ENCODE measurements at regions not wholly inside any gene's neighbourhood (a gene's known extent, or its start where the extent isn't known, plus 50 kb on each side); places are given as distances from the start of the nearest gene placed in this dataset.

DNA sequence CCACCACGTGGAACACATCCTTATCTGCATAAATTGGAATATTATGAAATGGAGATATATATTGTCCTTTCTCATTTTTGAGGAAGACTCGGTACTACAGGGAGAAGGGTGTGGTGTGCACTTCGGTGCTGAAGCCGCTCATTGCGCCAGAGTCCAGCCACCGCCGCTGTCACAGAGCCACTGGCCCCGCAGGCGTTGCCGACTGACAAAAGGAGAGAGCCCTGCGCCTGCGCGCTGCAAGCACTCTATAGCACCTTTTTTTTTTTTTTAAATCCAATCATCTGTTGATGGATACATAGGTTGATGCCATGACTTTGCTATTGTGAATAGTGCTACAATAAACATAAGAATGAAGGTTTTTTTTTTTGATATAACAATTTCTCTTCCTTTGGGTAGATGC is 130.0 kb upstream of the TBC1D5 start (continued):
- TF ChIP-seq, protein P1, sequence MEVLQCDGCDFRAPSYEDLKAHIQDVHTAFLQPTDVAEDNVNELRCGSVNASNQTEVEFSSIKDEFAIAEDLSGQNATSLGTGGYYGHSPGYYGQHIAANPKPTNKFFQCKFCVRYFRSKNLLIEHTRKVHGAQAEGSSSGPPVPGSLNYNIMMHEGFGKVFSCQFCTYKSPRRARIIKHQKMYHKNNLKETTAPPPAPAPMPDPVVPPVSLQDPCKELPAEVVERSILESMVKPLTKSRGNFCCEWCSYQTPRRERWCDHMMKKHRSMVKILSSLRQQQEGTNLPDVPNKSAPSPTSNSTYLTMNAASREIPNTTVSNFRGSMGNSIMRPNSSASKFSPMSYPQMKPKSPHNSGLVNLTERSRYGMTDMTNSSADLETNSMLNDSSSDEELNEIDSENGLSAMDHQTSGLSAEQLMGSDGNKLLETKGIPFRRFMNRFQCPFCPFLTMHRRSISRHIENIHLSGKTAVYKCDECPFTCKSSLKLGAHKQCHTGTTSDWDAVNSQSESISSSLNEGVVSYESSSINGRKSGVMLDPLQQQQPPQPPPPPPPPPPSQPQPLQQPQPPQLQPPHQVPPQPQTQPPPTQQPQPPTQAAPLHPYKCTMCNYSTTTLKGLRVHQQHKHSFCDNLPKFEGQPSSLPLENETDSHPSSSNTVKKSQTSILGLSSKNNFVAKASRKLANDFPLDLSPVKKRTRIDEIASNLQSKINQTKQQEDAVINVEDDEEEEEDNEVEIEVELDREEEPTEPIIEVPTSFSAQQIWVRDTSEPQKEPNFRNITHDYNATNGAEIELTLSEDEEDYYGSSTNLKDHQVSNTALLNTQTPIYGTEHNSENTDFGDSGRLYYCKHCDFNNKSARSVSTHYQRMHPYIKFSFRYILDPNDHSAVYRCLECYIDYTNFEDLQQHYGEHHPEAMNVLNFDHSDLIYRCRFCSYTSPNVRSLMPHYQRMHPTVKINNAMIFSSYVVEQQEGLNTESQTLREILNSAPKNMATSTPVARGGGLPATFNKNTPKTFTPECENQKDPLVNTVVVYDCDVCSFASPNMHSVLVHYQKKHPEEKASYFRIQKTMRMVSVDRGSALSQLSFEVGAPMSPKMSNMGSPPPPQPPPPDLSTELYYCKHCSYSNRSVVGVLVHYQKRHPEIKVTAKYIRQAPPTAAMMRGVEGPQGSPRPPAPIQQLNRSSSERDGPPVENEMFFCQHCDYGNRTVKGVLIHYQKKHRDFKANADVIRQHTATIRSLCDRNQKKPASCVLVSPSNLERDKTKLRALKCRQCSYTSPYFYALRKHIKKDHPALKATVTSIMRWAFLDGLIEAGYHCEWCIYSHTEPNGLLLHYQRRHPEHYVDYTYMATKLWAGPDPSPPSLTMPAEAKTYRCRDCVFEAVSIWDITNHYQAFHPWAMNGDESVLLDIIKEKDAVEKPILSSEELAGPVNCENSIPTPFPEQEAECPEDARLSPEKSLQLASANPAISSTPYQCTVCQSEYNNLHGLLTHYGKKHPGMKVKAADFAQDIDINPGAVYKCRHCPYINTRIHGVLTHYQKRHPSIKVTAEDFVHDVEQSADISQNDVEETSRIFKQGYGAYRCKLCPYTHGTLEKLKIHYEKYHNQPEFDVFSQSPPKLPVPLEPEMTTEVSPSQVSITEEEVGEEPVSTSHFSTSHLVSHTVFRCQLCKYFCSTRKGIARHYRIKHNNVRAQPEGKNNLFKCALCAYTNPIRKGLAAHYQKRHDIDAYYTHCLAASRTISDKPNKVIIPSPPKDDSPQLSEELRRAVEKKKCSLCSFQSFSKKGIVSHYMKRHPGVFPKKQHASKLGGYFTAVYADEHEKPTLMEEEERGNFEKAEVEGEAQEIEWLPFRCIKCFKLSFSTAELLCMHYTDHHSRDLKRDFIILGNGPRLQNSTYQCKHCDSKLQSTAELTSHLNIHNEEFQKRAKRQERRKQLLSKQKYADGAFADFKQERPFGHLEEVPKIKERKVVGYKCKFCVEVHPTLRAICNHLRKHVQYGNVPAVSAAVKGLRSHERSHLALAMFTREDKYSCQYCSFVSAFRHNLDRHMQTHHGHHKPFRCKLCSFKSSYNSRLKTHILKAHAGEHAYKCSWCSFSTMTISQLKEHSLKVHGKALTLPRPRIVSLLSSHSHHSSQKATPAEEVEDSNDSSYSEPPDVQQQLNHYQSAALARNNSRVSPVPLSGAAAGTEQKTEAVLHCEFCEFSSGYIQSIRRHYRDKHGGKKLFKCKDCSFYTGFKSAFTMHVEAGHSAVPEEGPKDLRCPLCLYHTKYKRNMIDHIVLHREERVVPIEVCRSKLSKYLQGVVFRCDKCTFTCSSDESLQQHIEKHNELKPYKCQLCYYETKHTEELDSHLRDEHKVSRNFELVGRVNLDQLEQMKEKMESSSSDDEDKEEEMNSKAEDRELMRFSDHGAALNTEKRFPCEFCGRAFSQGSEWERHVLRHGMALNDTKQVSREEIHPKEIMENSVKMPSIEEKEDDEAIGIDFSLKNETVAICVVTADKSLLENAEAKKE (CRISPR knock-in tag; IDR thresholded peaks at IDR 0.05) = no peak
- no peak for TF ChIP-seq CREB1 (CRISPR knock-in tag; IDR thresholded peaks at IDR 0.05; ENCODE audit: low read depth)
- no peak for TF ChIP-seq POLR2AphosphoS5 (IDR thresholded peaks at IDR 0.05; ENCODE audit: low read depth)
- TF ChIP-seq JUNB (IDR thresholded peaks at IDR 0.05; ENCODE audit: unreplicated experiment) = no peak
- TF ChIP-seq NANOG (IDR thresholded peaks at IDR 0.05; ENCODE audit: borderline replicate concordance) = no peak
- no peak for TF ChIP-seq EZH2phosphoT487 (IDR thresholded peaks at IDR 0.05; ENCODE audit: unreplicated experiment)

DNA sequence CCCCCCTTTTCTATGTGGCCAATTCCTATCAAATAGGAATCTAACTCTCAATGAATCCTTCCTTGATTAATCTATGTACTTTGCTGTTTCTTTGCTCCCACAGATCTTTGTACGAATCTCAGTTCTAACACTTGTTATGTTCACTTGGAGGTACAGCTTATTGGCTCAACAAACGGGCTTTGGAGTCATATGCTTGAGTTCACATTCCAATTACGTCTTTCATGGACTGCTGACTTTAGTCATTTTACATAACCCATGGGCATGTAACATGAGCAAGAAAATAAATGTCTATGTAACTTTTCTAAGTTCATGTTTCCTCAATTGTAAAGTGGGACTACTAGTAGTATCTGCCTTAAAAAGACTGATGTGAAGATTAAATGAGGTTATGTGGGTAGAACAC is 123.2 kb upstream of the TBC1D5 start:
- ATAC-seq (no peak), DNase-seq (ENCODE audit: low spot score) (no peak)
- Histone ChIP-seq H3K4me3 (no peak overlapping the region), H2AFZ (no peak overlapping the region), H3K79me2 (replicated peaks; ENCODE audit: insufficient read depth) (peaks cover 31% of the 10 kb centered on the region), H4K20me1 (replicated peaks; ENCODE audit: insufficient read depth) (no peaks in the 10 kb centered on the region), H3K4me1 (ENCODE audit: insufficient read depth) (no peaks in the 10 kb centered on the region), H3K27ac (ENCODE audit: low read depth) (no peak overlapping the region), H3K9me2 (ENCODE audit: insufficient read depth) (peaks cover 9% of the 10 kb centered on the region; the same call in 1 of the 2 replicates), H3F3A (replicated peaks; ENCODE audit: low read depth) (no peaks in the 10 kb centered on the region), H3K4me2 (no peak overlapping the region), H3K27me3 (ENCODE audit: insufficient read depth) (no peaks in the 10 kb centered on the region), H3K36me3 (ENCODE audit: insufficient read depth) (no peaks in the 10 kb centered on the region)
- Mint-ChIP-seq H3K27ac (no peak overlapping the region), H3K36me3 (ENCODE audit: low read depth) (peaks cover 13% of the 10 kb centered on the region), H3K4me3 (no peak overlapping the region), H3K9me3 (peaks cover 18% of the 10 kb centered on the region; the same call in 2 of the 3 replicates), H3K4me1 (peaks cover 3% of the 10 kb centered on the region; the same call in 2 of the 3 replicates), H3K27me3 (ENCODE audit: insufficient read depth, low read depth, poor library complexity) (peaks cover 2% of the 10 kb centered on the region)
- TF ChIP-seq ZNF331 (CRISPR knock-in tag; IDR thresholded peaks at IDR 0.05; ENCODE audit: low read depth) = no peak
- TF ChIP-seq JUNB (IDR thresholded peaks at IDR 0.05; ENCODE audit: unreplicated experiment) = no peak
- no peak for TF ChIP-seq POLR2AphosphoS5 (IDR thresholded peaks at IDR 0.05; ENCODE audit: low read depth)
- TF ChIP-seq, protein P2, sequence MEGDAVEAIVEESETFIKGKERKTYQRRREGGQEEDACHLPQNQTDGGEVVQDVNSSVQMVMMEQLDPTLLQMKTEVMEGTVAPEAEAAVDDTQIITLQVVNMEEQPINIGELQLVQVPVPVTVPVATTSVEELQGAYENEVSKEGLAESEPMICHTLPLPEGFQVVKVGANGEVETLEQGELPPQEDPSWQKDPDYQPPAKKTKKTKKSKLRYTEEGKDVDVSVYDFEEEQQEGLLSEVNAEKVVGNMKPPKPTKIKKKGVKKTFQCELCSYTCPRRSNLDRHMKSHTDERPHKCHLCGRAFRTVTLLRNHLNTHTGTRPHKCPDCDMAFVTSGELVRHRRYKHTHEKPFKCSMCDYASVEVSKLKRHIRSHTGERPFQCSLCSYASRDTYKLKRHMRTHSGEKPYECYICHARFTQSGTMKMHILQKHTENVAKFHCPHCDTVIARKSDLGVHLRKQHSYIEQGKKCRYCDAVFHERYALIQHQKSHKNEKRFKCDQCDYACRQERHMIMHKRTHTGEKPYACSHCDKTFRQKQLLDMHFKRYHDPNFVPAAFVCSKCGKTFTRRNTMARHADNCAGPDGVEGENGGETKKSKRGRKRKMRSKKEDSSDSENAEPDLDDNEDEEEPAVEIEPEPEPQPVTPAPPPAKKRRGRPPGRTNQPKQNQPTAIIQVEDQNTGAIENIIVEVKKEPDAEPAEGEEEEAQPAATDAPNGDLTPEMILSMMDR (conservative IDR thresholded peaks at IDR 0.05; ENCODE audit: low read depth in 2 of 2) = no peak
- no peak for TF ChIP-seq ZNF114 (CRISPR knock-in tag; IDR thresholded peaks at IDR 0.05)
- no peak for TF ChIP-seq CREB1 (CRISPR knock-in tag; IDR thresholded peaks at IDR 0.05; ENCODE audit: low read depth)
- no peak for TF ChIP-seq EZH2phosphoT487 (IDR thresholded peaks at IDR 0.05; ENCODE audit: unreplicated experiment)
- no peak for TF ChIP-seq STAT1 (IDR thresholded peaks at IDR 0.05; ENCODE audit: unreplicated experiment)
- TF ChIP-seq, protein P3, sequence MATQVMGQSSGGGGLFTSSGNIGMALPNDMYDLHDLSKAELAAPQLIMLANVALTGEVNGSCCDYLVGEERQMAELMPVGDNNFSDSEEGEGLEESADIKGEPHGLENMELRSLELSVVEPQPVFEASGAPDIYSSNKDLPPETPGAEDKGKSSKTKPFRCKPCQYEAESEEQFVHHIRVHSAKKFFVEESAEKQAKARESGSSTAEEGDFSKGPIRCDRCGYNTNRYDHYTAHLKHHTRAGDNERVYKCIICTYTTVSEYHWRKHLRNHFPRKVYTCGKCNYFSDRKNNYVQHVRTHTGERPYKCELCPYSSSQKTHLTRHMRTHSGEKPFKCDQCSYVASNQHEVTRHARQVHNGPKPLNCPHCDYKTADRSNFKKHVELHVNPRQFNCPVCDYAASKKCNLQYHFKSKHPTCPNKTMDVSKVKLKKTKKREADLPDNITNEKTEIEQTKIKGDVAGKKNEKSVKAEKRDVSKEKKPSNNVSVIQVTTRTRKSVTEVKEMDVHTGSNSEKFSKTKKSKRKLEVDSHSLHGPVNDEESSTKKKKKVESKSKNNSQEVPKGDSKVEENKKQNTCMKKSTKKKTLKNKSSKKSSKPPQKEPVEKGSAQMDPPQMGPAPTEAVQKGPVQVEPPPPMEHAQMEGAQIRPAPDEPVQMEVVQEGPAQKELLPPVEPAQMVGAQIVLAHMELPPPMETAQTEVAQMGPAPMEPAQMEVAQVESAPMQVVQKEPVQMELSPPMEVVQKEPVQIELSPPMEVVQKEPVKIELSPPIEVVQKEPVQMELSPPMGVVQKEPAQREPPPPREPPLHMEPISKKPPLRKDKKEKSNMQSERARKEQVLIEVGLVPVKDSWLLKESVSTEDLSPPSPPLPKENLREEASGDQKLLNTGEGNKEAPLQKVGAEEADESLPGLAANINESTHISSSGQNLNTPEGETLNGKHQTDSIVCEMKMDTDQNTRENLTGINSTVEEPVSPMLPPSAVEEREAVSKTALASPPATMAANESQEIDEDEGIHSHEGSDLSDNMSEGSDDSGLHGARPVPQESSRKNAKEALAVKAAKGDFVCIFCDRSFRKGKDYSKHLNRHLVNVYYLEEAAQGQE (IDR thresholded peaks at IDR 0.05; ENCODE audit: unreplicated experiment) = no peak
- no peak for TF ChIP-seq NANOG (IDR thresholded peaks at IDR 0.05; ENCODE audit: borderline replicate concordance)
- TF ChIP-seq, protein P4, sequence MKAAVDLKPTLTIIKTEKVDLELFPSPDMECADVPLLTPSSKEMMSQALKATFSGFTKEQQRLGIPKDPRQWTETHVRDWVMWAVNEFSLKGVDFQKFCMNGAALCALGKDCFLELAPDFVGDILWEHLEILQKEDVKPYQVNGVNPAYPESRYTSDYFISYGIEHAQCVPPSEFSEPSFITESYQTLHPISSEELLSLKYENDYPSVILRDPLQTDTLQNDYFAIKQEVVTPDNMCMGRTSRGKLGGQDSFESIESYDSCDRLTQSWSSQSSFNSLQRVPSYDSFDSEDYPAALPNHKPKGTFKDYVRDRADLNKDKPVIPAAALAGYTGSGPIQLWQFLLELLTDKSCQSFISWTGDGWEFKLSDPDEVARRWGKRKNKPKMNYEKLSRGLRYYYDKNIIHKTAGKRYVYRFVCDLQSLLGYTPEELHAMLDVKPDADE (IDR thresholded peaks at IDR 0.05) = no peak
